ENCODE measurements at regions not wholly inside any gene's neighbourhood (a gene's known extent, or its start where the extent isn't known, plus 50 kb on each side); places are given as distances from the start of the nearest gene placed in this dataset.

DNA sequence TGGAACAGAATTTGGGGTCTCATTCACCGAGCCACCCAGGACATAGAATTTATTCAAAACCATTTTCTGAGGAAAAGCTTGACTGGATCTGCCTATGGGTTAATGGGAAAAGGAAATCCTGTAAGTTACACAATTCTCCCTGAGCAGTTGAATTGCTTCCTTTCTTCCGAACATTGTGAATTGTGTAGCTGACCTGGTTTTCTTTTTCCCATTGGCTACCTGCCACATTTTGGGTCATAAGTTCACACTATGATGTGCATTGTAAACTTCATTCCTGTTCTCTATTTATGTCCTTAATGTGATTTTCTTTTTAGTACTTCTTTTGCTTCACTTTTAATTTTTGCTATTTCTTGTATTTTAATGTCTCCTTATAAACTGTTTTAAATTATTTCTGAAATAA lies 386.0 kb upstream of the LRRC3B start:
- TF ChIP-seq, protein P1, sequence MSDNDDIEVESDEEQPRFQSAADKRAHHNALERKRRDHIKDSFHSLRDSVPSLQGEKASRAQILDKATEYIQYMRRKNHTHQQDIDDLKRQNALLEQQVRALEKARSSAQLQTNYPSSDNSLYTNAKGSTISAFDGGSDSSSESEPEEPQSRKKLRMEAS (IDR thresholded peaks at IDR 0.05; ENCODE audit: low read depth, low read length) = no peak
- TF ChIP-seq, protein P2, sequence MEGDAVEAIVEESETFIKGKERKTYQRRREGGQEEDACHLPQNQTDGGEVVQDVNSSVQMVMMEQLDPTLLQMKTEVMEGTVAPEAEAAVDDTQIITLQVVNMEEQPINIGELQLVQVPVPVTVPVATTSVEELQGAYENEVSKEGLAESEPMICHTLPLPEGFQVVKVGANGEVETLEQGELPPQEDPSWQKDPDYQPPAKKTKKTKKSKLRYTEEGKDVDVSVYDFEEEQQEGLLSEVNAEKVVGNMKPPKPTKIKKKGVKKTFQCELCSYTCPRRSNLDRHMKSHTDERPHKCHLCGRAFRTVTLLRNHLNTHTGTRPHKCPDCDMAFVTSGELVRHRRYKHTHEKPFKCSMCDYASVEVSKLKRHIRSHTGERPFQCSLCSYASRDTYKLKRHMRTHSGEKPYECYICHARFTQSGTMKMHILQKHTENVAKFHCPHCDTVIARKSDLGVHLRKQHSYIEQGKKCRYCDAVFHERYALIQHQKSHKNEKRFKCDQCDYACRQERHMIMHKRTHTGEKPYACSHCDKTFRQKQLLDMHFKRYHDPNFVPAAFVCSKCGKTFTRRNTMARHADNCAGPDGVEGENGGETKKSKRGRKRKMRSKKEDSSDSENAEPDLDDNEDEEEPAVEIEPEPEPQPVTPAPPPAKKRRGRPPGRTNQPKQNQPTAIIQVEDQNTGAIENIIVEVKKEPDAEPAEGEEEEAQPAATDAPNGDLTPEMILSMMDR (IDR thresholded peaks at IDR 0.05 in 2 of 3, conservative IDR thresholded peaks at IDR 0.05 in 1 of 3; ENCODE audit: control insufficient read depth in 2 of 3, extremely low read depth in 1 of 3, insufficient read depth in 1 of 3, low read depth in 3 of 3, low read length in 3 of 3) = no peak
- TF ChIP-seq, protein P3, sequence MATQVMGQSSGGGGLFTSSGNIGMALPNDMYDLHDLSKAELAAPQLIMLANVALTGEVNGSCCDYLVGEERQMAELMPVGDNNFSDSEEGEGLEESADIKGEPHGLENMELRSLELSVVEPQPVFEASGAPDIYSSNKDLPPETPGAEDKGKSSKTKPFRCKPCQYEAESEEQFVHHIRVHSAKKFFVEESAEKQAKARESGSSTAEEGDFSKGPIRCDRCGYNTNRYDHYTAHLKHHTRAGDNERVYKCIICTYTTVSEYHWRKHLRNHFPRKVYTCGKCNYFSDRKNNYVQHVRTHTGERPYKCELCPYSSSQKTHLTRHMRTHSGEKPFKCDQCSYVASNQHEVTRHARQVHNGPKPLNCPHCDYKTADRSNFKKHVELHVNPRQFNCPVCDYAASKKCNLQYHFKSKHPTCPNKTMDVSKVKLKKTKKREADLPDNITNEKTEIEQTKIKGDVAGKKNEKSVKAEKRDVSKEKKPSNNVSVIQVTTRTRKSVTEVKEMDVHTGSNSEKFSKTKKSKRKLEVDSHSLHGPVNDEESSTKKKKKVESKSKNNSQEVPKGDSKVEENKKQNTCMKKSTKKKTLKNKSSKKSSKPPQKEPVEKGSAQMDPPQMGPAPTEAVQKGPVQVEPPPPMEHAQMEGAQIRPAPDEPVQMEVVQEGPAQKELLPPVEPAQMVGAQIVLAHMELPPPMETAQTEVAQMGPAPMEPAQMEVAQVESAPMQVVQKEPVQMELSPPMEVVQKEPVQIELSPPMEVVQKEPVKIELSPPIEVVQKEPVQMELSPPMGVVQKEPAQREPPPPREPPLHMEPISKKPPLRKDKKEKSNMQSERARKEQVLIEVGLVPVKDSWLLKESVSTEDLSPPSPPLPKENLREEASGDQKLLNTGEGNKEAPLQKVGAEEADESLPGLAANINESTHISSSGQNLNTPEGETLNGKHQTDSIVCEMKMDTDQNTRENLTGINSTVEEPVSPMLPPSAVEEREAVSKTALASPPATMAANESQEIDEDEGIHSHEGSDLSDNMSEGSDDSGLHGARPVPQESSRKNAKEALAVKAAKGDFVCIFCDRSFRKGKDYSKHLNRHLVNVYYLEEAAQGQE (IDR thresholded peaks at IDR 0.05; ENCODE audit: low read depth, low read length) = no peak
- TF ChIP-seq POLR2AphosphoS2 (IDR thresholded peaks at IDR 0.05; ENCODE audit: low read depth, low read length) (no peak), HCFC1 (IDR thresholded peaks at IDR 0.05; ENCODE audit: low read length) (no peak), MTA3 (IDR thresholded peaks at IDR 0.05; ENCODE audit: borderline replicate concordance, low read length) (no peak), POLR2AphosphoS5 (IDR thresholded peaks at IDR 0.05; ENCODE audit: low read length) (no peak), POLR2A (IDR thresholded peaks at IDR 0.05; ENCODE audit: low read depth, low read length) (no peak), TCF12 (IDR thresholded peaks at IDR 0.05; ENCODE audit: low read depth, low read length) (no peak), EZH2 (IDR thresholded peaks at IDR 0.05; ENCODE audit: borderline replicate concordance, control insufficient read depth, low read depth, low read length) (no peak)
- TF ChIP-seq, protein P4, sequence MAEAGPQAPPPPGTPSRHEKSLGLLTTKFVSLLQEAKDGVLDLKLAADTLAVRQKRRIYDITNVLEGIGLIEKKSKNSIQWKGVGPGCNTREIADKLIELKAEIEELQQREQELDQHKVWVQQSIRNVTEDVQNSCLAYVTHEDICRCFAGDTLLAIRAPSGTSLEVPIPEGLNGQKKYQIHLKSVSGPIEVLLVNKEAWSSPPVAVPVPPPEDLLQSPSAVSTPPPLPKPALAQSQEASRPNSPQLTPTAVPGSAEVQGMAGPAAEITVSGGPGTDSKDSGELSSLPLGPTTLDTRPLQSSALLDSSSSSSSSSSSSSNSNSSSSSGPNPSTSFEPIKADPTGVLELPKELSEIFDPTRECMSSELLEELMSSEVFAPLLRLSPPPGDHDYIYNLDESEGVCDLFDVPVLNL (IDR thresholded peaks at IDR 0.05; ENCODE audit: low read depth, low read length) = no peak
